ENCODE measurements at regions not wholly inside any gene's neighbourhood (a gene's known extent, or its start where the extent isn't known, plus 50 kb on each side); places are given as distances from the start of the nearest gene placed in this dataset.

DNA sequence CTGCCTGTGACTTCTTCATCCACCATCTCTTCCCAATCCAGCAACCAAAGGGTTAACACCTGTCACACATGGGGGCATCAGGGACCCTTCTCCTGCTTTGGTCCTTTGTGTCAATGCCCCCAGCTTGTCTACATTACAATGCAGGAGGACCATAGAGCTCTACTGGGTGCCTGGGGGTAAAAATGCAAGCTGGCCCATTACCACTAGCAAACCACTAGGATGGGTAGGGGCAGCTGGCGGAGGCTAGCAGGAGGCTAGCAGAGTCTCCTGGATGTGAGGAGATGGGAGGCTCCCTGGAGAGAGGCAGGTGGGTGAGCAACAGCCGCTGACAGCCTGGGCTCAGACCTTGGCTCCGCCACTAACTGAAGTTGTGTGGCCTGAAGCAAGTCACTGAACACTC lies 153.4 kb upstream of the SKOR2 start:
- no peaks in the 10 kb centered on the region for H3K4me1 ChIP-seq (ENCODE audit: control insufficient read depth, insufficient read depth, low read length)
- WGBS, 2 experiments = 63 to 74% methylated on average over 3 of the region's 3 CpGs
- no peak overlapping the region for H3K4me3 ChIP-seq (ENCODE audit: insufficient read depth, low read depth, low read length)
- H3K36me3 ChIP-seq (ENCODE audit: control insufficient read depth, insufficient read depth, low read length) = no peaks in the 10 kb centered on the region
- H3K27ac ChIP-seq (ENCODE audit: insufficient read depth, low read depth, low read length, poor library complexity, severe bottlenecking) = no peak overlapping the region
- H3K27me3 ChIP-seq (ENCODE audit: control insufficient read depth, insufficient read depth, low read length, poor library complexity, severe bottlenecking) = no peaks in the 10 kb centered on the region
- H3K9me3 ChIP-seq (ENCODE audit: control insufficient read depth, low read length) = no peaks in the 10 kb centered on the region

DNA sequence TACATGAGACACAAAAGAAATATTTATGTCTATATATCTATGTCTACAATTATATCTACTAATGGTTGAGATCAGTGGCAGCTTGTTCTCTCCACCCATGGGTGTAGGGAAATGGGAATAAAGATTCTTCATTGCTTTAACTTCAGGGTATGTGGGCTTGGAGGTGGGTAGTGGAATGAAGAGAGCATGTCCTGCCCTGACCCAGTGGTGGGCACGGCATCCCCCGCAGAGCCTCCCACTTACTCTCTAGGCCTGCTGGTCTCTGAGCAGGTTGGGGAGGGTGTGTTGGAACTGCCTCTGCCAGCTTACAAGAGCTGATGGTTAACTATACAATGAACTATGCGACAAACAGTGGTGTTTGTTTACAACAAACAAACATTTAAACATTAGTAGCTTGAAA lies 152.5 kb upstream of the SKOR2 start:
- Histone ChIP-seq H3K27ac (ENCODE audit: insufficient read depth, low read depth, low read length, poor library complexity, severe bottlenecking) (no peak overlapping the region), H3K36me3 (ENCODE audit: control insufficient read depth, insufficient read depth, low read length) (no peaks in the 10 kb centered on the region), H3K4me3 (ENCODE audit: insufficient read depth, low read depth, low read length) (no peak overlapping the region), H3K27me3 (ENCODE audit: control insufficient read depth, insufficient read depth, low read length, poor library complexity, severe bottlenecking) (no peaks in the 10 kb centered on the region), H3K9me3 (ENCODE audit: control insufficient read depth, low read length) (no peaks in the 10 kb centered on the region), H3K4me1 (ENCODE audit: control insufficient read depth, insufficient read depth, low read length) (no peaks in the 10 kb centered on the region)
- 82 to 83% methylated on average over 3 of the region's 3 CpGs for WGBS, 2 experiments

DNA sequence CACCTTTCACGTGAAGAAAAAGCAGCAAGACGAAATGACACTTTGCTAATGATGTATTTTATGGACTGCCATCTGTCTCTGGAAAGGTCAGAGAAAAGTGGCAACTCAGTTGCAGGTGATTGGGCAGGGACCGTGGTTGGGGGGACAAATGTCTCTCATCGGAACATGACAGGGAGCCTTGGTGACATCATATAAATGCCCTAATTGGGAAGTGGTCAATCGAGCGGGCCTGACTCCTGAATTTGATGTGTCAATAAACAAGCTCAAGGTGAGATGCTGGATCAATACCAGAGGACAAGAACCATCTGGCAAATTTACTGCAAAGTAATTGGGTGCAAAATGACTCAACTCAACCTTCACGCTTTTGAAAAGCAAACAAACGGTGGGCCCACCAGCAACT lies 151.9 kb upstream of the SKOR2 start:
- Histone ChIP-seq H3K27ac (ENCODE audit: insufficient read depth, low read depth, low read length, poor library complexity, severe bottlenecking) (no peak overlapping the region), H3K4me3 (ENCODE audit: insufficient read depth, low read depth, low read length) (no peak overlapping the region), H3K9me3 (ENCODE audit: control insufficient read depth, low read length) (no peaks in the 10 kb centered on the region), H3K27me3 (ENCODE audit: control insufficient read depth, insufficient read depth, low read length, poor library complexity, severe bottlenecking) (no peaks in the 10 kb centered on the region), H3K36me3 (ENCODE audit: control insufficient read depth, insufficient read depth, low read length) (no peaks in the 10 kb centered on the region), H3K4me1 (ENCODE audit: control insufficient read depth, insufficient read depth, low read length) (no peaks in the 10 kb centered on the region)
- 90 to 94% methylated on average over 8 of the region's 8 CpGs for WGBS, 2 experiments

DNA sequence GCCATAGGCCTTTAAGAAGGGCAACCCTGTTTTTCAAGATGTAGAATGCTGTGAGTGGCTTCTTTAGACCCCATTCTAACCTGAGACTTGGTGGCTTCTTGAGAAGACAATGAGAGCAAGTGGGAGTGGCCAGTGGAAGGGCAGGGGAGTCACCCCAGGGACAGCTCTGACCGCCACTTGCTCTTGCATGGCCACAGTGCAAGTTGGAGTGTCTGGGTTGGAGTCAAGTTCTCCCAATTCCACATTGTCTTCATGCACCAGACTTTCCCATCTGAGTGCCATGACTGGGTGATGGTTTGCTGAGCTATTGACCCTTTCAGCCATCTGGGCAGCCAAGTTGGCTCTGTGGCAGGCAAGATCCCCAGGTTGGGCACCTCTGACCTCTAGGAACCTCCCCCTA lies 148.0 kb upstream of the SKOR2 start:
- 90 to 100% methylated on average over 1 of the region's 1 CpG for WGBS, 2 experiments
- no peak overlapping the region for H3K27ac ChIP-seq (ENCODE audit: insufficient read depth, low read depth, low read length, poor library complexity, severe bottlenecking)
- H3K4me1 ChIP-seq (ENCODE audit: control insufficient read depth, insufficient read depth, low read length) = no peaks in the 10 kb centered on the region
- H3K9me3 ChIP-seq (ENCODE audit: control insufficient read depth, low read length) = no peaks in the 10 kb centered on the region
- no peaks in the 10 kb centered on the region for H3K27me3 ChIP-seq (ENCODE audit: control insufficient read depth, insufficient read depth, low read length, poor library complexity, severe bottlenecking)
- no peak overlapping the region for H3K4me3 ChIP-seq (ENCODE audit: insufficient read depth, low read depth, low read length)
- no peaks in the 10 kb centered on the region for H3K36me3 ChIP-seq (ENCODE audit: control insufficient read depth, insufficient read depth, low read length)

DNA sequence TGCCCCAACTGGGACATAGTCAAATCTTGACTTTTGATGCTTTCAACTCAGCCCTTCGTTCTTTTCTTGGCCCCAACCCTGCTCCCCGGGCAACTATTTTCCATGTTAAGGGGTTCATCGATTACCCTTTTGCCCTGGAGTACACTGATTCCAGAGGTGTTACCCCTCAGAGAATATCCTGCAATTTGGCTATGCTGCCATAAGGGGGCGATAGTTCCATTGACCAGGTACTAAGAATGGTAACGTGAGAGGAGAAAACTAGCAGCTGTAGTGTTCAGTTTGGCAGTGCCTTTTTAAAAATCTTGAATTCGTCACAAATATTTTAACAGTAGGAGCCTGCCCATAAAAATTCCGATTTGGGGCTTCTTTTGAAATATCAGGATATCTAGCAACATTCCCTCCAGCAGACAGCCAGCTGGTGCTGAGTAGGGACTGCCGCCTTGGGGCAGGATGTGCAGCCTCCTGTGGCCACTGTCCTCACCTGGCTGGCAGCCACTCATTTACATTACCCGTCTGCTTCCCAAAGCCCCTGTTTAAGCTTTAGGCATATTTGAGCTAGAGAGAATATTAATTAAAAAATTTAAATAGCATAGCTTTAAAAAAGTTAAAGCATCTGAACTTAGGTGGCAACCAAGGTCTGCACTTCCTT lies 146.3 kb upstream of the SKOR2 start:
- WGBS, 2 experiments = 51 to 53% methylated on average over 8 to 9 of the region's 9 CpGs
- Histone ChIP-seq H3K27me3 (ENCODE audit: control insufficient read depth, insufficient read depth, low read length, poor library complexity, severe bottlenecking) (no peaks in the 10 kb centered on the region), H3K36me3 (ENCODE audit: control insufficient read depth, insufficient read depth, low read length) (no peaks in the 10 kb centered on the region), H3K27ac (ENCODE audit: insufficient read depth, low read depth, low read length, poor library complexity, severe bottlenecking) (no peak overlapping the region), H3K4me3 (ENCODE audit: insufficient read depth, low read depth, low read length) (no peak overlapping the region), H3K4me1 (ENCODE audit: control insufficient read depth, insufficient read depth, low read length) (no peaks in the 10 kb centered on the region), H3K9me3 (ENCODE audit: control insufficient read depth, low read length) (no peaks in the 10 kb centered on the region)

DNA sequence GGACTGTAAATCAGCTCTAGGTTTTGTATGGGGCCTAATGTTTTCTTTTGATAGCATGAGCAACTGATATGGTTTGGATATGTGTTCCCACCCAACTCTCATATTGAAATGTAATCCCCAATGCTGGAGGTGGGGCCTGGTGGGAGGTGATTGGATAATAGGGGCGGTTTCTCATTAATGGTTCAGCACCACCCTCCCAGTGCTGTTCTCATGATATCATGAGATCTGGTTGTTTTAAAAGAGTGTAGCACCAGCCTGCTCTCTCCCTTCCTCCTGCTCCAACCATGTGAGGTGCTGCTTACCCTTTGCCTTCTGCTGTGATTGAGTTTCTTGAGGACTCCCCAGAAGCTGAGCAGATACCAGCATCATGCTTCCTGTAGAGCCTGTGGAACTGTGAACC lies 140.2 kb upstream of the SKOR2 start:
- Histone ChIP-seq H3K27ac (ENCODE audit: insufficient read depth, low read depth, low read length, poor library complexity, severe bottlenecking) (no peak overlapping the region), H3K36me3 (ENCODE audit: control insufficient read depth, insufficient read depth, low read length) (no peaks in the 10 kb centered on the region), H3K4me3 (ENCODE audit: insufficient read depth, low read depth, low read length) (no peak overlapping the region), H3K9me3 (ENCODE audit: control insufficient read depth, low read length) (no peaks in the 10 kb centered on the region), H3K4me1 (ENCODE audit: control insufficient read depth, insufficient read depth, low read length) (no peaks in the 10 kb centered on the region), H3K27me3 (ENCODE audit: control insufficient read depth, insufficient read depth, low read length, poor library complexity, severe bottlenecking) (no peaks in the 10 kb centered on the region)
- WGBS, 2 experiments = 90 to 100% methylated on average over 1 of the region's 1 CpG

DNA sequence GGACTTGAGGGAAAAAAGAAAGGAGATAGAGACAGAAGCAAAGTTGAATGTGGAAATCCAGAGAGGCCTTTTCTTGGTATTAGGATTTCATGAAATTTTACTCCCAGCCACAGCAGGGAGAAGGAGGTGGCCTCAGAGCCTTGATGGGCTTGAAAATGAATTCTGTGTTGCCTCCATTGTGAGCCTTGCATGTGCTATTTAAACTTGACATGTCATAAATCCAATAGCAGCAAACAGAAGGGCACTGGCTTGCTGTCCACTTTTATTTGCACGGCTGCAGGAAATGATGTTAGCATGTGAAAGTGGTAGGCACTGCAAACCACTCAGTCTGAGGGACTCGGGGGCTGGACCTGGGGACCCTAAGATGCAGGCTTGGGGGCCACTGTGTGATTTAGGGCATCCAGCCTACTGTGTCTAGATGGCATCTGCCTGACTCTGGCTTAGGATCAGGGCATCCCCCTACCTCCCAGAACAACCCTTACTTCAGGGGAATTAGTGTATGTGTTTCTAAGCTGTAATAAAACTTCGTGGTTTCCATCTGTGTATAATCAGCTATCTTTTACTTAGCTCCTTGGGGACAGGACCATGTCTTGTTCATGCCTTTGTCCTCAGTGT lies 139.1 kb upstream of the SKOR2 start:
- 91 to 97% methylated on average over 3 of the region's 3 CpGs for WGBS, 2 experiments
- Histone ChIP-seq H3K9me3 (ENCODE audit: control insufficient read depth, low read length) (peaks cover 2% of the 10 kb centered on the region), H3K27ac (ENCODE audit: insufficient read depth, low read depth, low read length, poor library complexity, severe bottlenecking) (no peak overlapping the region), H3K27me3 (ENCODE audit: control insufficient read depth, insufficient read depth, low read length, poor library complexity, severe bottlenecking) (no peaks in the 10 kb centered on the region), H3K36me3 (ENCODE audit: control insufficient read depth, insufficient read depth, low read length) (no peaks in the 10 kb centered on the region), H3K4me1 (ENCODE audit: control insufficient read depth, insufficient read depth, low read length) (no peaks in the 10 kb centered on the region), H3K4me3 (ENCODE audit: insufficient read depth, low read depth, low read length) (no peak overlapping the region)

DNA sequence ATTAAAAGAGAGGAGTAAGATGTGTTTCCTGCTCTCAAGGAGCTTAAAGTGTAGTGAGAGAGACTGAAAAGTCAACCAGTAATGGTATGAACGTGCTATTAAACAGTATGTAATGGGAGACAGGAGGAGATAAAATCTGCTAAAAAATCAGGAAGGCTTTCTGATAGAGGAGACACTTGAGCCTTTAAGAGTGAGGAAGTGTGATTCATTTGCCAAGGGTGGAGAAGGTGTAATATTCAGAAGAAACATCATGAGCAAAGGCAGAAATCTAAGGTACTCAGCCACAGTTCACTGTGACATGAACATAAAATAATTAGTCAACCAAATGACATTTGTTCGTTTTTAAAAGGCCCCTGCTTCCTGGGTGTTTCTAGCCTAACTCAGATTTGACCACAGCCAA lies 137.8 kb upstream of the SKOR2 start:
- Histone ChIP-seq H3K4me1 (ENCODE audit: control insufficient read depth, insufficient read depth, low read length) (no peaks in the 10 kb centered on the region), H3K27ac (ENCODE audit: insufficient read depth, low read depth, low read length, poor library complexity, severe bottlenecking) (no peak overlapping the region), H3K9me3 (ENCODE audit: control insufficient read depth, low read length) (peaks cover 2% of the 10 kb centered on the region), H3K36me3 (ENCODE audit: control insufficient read depth, insufficient read depth, low read length) (no peaks in the 10 kb centered on the region), H3K27me3 (ENCODE audit: control insufficient read depth, insufficient read depth, low read length, poor library complexity, severe bottlenecking) (no peaks in the 10 kb centered on the region), H3K4me3 (ENCODE audit: insufficient read depth, low read depth, low read length) (no peak overlapping the region)
- WGBS, 2 experiments = 82 to 84% methylated on average over 2 of the region's 2 CpGs

DNA sequence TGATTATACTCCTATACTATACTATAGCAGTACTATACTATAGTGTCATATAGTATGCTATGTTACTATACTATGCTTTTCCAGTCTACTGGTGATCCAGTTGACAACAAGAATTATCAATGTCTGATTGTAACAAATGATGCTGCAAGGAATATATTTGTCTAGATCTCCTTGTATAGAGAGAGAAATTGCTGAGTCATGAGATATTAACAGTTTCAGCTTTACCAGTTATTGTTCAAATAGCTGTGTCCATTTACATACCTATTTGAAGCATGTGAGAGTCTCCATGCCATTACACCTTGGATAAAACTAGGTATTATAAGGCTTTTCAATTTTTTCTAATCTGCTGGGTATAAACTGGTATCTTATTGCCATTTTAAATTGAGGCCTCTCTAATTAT lies 136.4 kb upstream of the SKOR2 start:
- no peaks in the 10 kb centered on the region for H3K27me3 ChIP-seq (ENCODE audit: control insufficient read depth, insufficient read depth, low read length, poor library complexity, severe bottlenecking)
- no peaks in the 10 kb centered on the region for H3K36me3 ChIP-seq (ENCODE audit: control insufficient read depth, insufficient read depth, low read length)
- no peaks in the 10 kb centered on the region for H3K4me1 ChIP-seq (ENCODE audit: control insufficient read depth, insufficient read depth, low read length)
- H3K9me3 ChIP-seq (ENCODE audit: control insufficient read depth, low read length) = peaks cover 2% of the 10 kb centered on the region
- no peak overlapping the region for H3K4me3 ChIP-seq (ENCODE audit: insufficient read depth, low read depth, low read length)
- no peak overlapping the region for H3K27ac ChIP-seq (ENCODE audit: insufficient read depth, low read depth, low read length, poor library complexity, severe bottlenecking)

DNA sequence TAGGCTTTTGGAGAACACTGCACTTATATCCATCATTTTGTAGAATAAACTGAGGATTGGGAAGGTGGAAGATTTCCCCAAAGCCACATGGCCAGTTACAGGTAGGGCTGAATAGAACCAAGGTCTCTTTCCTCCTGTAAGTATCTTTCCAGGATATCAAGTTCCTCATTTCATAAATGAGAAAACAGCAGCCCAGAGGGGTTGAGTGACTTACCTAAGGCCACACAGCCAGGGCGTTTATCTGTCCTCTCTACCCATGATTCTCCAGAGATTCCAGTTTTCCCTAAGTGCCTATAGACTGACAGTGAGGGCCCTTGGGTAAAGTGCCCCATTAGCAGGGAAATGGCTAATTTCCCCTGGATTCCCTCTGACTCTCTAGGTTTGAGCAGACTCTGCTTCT lies 132.3 kb upstream of the SKOR2 start:
- H3K9me3 ChIP-seq (ENCODE audit: control insufficient read depth, low read length) = peaks cover 2% of the 10 kb centered on the region
- WGBS, 2 experiments = 84 to 91% methylated on average over 1 of the region's 1 CpG
- no peaks in the 10 kb centered on the region for H3K4me1 ChIP-seq (ENCODE audit: control insufficient read depth, insufficient read depth, low read length)
- H3K4me3 ChIP-seq (ENCODE audit: insufficient read depth, low read depth, low read length) = no peak overlapping the region
- no peak overlapping the region for H3K27ac ChIP-seq (ENCODE audit: insufficient read depth, low read depth, low read length, poor library complexity, severe bottlenecking)
- H3K36me3 ChIP-seq (ENCODE audit: control insufficient read depth, insufficient read depth, low read length) = no peaks in the 10 kb centered on the region
- H3K27me3 ChIP-seq (ENCODE audit: control insufficient read depth, insufficient read depth, low read length, poor library complexity, severe bottlenecking) = no peaks in the 10 kb centered on the region
